NCI-H2107 treated with DMSO at 0.1 percent for 48 hours (cell line): ENCODE measurements at regions not wholly inside any gene's neighbourhood (a gene's known extent, or its start where the extent isn't known, plus 50 kb on each side); places are given as distances from the start of the nearest gene placed in this dataset.
A peak's percentile ranks its signal among the peaks of the same experiment; 100 is the strongest.

Experiments used
- DNase-seq: peaks from one replicate; lab custom pipeline; 2025; ENCODE audit not compliant: unreplicated experiment; lab: John Stamatoyannopoulos, UW

DNA sequence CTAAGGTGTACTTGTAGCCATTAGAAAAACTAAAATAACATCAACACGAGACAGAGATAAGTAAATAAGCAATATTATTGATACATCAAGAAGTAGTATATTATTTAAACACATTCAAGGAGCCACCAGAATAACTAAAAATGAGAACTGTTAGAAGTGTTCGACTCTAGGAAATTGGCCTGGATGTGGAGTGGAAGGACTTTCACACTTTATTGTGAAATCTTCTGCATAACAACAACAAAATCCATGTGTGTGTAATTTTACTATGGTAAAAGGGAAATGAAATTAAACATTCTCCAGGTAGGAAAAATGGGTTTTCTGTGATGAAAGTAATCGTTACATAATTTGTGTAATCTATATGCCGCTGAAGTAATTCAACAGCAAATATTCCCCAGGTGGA lies 96.3 kb upstream of the RNF152 start:
- DNase-seq, result no peak

DNA sequence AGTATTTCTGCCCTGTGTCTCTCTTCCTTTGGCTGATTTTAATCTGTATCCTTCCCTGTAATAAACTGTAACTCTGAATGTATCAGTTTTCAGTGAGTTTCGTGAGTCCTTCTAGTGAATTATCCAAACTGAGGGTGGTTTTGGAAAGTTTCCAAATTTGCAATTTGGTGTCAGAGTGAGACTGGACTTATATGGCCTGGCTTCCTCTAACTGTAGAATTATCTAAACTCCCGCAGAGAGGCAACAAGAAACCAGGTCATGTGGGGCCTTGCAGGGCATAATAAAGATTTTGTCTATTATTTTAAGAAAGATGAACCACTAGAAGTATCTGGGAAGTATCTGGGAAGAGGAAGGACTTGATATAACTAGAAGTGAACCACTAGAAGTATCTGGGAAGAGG lies 95.3 kb upstream of the RNF152 start:
- DNase-seq, result no peak

DNA sequence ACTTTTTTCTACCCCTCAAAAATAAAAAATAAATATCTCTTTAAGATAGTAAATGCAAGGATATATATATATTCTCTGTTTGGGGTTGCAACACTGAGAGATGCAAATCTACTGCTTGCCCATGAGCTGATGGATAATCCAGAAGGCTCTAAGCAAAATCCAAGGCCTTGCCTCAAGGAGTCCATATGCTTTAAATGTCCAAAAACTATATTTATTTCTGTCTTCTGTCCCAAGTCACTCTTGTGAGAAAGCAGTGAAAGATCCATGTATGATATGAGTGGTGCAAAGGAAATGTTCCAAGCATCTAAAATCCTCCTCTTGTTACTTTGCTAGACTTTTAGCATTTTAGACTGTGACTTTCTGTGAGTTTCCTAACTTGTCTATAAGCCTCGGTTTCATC lies 92.9 kb upstream of the RNF152 start:
- no peak for DNase-seq

DNA sequence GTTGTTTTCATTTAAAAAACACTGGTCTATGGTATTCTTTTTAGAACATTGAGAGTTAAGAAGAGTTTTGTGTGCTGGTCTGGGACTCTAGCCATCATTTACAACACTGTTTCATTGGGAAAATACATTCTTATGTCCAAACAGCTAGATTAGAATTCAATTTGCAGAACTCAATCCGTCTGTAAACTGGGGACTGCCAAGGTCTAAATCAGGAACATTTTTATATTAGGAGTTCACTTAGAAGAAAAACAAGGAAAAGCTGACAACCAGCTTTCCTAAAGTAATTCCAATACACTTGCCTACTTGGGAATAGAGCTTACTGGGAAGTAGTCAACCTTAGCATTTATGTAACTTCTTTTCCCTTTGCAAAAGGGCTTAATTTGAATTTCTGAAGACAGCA lies 91.5 kb upstream of the RNF152 start:
- DNase-seq, result no peak

DNA sequence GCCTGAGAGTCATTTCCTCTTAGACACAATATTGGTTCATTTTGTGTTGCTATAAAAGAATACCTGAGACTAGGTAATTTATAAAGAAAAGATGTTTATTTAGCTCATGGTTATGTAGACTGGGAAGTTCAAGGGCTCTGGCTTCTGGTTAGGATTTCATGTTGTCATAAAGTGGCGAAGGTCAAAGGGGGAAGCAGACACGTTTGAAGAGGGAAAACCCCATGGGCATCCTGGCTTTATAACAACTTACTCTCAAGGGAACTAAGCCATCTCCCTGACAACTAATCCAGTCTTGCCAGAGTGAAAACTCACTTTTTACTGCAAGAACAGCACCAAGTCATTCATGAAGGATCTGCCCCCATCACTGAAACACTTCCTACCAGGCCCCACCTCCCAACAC lies 89.7 kb upstream of the RNF152 start:
- no peak for DNase-seq

DNA sequence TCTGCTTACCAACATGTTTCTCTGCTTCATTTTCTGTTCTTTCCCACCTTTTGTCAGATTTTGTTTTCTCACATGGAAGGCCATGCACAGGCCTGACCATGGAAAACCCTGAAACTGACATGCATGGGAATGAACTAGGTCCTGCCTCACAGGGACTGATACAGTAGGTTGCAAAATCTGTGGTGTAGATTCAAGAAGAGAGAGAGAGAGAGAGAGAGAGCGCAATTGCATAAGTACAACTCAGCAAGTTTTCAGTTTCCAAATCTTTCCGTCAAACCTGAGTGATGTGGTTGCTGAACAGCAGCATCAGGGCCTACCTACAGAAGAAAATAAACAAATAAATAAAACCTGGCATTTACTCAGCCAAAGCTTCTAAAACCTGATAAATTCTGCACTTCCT lies 87.5 kb upstream of the RNF152 start:
- DNase-seq, result no peak

DNA sequence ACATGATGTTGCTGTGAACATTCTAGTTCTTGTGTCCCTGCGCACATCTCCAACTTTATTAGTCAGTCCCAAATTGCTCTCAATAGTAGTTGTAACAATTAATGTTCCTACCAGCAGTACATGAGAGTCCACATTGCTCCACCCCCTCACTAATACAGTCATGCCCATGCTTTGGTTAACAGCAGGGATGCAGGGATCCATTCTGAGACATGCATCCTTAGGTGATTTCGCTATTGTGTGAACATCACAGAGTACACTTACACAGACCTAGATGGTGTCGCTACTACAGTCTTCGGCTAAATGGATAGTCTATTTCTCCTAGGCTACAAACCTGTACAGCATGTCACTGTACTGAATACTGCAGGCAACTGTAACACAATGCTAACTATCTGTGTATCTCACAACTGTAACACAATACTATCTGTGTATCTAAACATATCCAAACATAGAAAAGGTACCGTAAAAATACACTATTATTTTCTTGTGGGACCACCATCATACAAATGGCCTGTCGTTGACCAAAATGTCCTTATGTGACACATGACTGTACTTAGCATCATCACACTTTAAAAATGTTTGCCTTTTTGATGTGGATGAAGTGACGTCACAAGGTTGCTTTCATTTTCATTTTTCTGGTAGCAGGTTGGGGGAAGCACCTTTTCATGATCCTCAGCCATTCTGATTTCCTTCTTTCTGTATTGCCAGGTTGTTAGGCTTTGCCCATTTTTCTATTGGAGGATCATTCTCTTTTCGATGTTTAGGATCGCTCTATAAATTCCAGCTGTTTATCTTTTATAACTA lies 82.9 kb upstream of the RNF152 start:
- no peak for DNase-seq

DNA sequence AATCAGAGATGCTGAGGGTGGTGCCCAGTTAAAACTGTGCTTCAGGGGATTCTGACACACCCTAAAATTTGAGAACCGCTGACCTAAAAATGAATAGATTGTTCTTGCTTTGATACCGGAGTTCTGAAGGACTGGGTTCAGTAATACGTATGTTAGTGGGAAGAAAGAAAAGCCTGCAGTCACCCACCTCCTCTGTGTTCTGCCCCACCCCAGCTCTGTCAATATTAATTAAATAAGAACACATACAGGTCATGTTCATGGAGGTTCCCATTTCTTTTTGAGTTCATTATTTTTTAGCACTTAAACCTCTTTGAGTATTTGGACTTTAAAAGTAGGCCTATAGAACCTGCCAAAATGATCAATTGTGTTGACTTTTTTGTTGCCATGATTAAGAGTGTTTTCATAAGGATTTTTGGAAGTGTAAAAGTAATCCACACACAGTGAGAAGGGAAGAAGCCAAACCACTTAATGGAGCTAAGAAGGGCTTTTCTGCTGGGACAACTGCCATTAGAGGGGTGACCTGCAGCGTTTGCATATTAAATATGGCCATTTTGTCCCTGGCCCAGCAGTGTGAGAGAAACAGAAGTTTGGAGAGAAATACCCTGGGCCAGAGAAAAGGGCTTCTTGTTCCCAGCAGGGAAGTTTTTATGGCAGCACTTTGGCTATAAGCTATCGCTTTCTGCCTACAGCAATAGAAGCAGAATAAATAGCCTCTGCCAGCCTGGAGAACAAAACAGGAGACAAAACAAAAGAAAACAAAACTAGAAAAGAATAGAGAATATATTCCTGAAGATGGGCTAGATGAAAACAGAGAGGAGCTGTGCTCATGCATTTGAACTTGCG lies 80.7 kb upstream of the RNF152 start:
- peak; percentile 64 for DNase-seq

DNA sequence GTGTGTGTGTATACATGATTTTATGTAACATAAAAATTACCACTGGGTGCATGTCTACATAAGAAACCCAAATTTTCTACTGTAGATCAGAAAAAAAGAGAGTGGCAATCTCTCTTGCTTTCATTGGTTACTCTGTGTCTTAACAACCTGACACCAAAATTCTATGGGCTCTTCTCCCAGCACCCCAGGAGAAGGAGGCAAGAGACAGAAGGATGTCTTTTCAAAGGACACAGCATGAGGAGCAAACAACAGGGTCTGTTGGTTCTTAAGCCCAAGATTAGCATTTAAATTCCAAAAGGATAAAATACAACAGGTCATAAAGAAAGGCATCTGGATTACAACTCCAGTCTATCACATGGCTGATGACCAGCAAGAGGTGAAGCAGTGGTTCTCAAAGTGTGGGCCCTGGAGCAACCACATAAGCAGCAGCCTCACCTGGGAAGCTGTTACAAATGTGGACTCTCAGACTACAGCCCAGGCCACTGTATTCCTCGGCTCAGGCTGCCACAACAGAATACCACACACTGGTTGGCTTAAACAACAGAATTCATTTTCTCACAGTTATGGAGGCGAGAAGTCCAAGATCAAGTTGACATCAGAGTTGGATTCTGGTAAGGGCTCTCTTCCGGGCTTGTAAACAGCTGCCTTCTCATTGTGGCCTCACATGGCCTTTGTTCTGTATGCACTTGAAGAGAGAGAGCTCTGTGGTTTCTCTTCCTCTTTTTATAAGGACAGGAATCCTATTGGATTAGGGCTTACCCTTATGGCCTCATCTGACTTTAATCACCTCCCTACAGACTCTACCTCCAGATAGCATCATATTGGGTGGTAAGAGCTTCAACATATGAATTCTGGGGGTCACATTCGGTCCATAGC lies 79.8 kb upstream of the RNF152 start:
- DNase-seq, result peak; percentile 94

DNA sequence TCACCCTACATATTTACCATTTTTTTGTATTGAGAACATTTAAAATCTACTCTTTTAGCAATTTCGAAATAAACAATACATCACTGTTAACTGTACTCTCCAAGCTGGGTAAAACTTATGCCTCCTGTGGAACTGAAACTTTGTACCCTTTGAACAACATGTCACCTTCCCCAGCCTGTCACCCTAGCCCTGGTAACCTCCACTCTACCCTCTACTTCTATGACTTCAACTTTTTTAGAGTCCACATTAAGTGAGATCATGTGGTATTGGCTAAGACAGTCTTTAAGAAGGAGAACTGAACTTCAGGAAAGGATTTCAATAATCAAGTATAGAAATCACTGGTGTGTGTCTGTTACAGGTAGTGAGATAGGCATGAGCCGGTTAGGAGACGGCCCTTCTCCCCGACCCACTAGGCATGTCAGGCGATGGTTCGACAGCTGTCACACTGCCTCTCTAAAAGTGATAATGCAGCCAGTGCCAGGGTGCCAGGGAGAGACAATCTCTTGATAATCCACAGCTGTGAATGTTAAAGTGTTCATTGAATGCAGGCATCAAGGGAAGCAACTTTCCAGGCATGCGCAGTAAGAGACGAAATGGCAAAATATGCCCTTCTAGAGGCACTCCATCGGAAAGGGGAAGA lies 74.6 kb upstream of the RNF152 start:
- no peak for DNase-seq

DNA sequence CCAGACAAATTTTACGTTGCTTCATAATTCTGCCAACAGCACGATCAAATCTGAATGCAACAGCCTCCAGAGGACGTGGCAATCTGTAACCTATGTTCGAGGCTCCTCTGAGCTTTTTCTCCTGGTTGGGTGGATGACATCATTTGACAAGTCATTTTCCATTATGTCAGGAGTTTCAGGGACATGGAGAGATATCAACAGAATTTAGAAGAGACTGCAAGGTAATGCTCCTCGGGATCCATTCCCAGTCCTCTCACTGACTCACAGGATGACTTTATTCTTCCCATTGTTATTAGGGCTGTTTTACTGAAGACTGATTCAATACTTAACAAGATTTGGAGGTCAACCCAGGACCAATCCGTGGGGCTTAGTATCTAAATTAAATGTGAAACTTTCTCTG lies 72.5 kb upstream of the RNF152 start:
- DNase-seq, result no peak

DNA sequence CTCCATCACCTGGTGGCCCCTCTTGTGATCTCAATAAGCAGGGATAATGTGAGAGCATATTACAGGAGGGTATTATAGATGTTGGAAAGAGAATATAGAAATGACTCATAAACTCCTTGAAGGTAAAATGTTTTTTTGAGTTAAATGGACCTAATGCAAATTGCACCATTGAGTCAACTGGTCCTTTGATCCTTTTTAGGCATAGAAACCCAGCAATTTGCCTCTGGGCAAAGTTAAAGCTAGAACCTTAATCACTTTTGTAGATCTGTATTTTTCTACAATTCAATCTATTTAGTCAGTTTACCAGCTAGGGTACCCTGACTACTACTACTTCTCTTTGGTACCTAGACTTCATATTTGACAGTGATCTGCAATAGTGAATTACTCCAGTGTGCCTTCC lies 71.8 kb upstream of the RNF152 start:
- no peak for DNase-seq

DNA sequence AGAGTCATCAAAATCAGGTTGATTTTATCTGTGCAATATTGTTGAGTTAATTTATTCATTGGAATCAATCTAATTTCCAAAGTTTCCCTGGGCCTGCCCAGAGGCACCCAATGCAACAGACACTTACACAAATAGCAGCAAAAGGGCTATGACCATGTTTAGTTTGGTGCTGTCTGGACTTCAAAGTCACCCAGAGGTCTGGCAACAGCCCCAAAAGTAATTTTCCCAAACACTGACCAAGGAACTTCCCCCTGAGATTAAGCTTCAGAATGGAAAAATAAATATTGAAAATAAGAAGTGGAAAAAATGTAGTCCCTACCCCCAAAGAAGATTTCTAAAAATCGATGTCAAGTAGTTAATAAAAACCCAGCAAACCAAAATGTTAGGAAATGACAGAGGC lies 70.9 kb upstream of the RNF152 start:
- no peak for DNase-seq

DNA sequence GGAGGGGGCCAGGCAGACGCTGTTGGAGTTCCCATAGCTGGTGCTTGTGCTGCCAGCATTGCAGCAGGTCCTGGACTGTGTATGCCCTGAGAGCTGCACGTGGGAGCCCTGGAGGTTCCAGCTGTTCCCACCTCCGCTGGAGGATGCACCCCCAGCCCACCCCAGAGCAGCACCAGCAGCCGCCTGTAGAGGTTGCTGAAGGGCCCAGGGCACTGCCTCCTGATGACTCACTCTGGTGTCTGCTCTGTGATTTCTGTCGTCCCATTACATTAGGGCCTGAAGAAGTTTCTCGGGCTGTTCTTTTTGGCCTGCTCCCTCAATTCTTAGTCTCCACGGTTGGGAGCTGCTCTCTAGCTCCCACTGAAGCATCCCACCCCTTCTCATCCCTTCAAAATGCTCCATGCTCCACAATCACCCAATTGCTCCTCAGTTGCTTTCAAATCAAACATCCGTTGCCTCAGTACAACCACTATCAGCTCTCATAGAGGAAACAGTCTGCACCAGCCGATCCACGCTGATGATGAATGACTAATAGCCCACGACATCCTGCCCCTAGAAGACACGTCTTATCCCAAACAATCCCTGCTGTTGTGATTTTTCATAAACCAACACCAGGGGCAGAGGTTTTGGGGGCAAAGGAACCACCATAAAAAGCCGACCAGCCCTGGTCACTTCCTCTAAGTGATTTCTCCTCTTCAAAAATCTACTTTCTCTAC lies 65.2 kb upstream of the RNF152 start:
- DNase-seq, result no peak

DNA sequence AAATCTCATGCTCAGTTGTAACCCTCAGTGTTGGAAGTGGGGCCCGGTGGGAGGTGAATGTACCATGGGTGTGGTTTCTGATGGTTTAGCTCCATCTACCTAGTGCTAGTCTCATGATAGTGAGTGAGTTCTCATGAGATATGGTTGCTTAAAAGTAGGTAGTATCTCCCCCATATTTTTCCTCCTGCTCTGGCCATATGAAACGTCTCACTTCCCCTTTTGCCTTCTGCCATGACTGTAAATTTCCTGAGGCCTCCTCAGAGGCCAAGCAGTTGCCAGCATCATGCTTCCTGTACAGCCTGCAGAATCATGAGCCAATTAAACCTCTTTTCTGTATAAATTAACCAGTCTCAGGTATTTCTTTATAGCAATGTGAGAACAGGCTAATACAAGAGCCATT lies 62.8 kb upstream of the RNF152 start:
- no peak for DNase-seq

DNA sequence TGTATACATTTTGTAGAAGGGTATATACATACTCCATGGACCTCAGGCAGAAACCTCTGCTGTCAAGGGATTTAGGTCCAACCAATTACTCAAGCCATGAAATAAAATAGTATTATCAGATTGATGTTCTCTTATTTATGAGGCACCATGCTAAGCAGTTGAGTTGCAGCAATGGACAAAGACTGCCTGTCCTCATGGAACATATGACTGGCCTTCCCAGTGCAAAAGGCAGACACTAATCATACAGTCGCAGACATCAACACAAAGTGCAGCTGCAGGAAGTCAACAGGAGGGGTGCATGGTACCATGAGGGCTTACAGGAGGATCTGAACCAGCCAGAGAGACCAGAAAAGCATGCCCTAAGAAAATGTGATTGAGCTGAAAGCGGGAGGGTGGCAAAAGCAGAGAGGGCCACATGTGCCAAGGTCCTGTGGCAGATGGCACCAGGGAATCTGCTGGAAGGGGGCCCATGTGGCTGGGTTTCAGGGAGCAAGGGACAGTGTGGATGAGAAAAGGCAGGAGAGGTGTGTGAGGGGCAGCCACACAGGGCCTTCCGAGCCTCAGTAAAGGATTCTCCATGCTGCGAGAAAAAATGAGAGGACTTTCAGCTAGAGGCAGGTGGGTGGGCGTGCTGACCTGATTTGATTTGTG lies 61.4 kb upstream of the RNF152 start:
- DNase-seq, result no peak

DNA sequence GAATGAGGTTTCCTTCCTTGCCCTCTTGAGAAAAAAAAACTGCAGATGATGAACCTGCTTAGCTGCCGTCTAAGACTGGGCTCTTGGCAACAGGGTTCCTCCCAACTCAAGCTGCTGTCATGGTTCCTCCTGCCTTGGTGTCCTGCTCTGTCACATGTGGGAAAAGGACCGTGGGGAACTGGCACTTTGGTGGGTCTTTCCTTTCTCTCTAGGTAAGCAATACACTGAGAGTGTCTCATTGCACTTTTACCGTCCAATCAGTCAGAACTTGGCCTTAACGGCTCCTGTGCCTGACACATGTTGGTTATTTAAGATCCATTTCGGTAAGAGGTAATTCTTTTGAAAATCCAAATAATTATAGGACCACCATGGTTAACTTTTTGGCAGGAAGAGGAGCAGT lies 60.8 kb upstream of the RNF152 start:
- no peak for DNase-seq

DNA sequence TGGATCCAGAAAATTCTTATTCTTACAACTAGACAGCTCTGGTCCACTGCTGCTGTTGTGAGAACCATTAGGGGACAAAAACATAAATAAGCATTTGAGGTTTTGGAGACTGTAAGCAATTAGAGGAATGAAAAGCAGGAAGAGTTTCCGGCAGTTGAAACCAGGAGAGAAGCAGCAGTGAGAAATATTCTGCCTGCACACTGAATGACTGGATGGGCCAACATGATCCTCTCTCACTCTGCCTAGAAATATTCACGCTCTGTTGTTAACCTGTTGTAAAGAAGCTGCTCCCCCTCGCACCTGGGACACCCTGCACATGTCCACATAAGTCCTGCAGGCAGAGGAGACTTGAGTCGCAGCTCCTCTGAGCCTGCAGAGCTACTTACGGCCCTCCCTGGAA lies 60.4 kb upstream of the RNF152 start:
- no peak for DNase-seq

DNA sequence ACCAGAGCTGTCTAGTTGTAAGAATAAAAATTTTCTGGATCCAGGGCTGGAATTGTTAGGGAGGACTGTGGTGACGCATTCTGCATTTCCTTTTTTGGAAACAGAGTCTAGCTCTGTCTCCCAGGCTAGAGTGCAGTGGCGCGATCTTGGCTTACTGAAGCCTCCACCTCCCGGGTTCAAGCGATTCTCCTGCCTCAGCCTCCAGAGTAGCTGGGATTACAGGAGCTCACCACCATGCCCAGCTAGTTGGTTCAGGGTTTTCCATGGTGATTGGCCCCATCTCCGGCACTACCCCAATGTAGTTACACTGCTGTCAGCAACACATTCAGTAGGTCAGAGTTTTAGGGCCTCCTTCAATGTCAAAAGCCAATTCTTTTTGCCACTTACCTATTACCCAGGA lies 58.6 kb upstream of the RNF152 start:
- DNase-seq, result no peak

DNA sequence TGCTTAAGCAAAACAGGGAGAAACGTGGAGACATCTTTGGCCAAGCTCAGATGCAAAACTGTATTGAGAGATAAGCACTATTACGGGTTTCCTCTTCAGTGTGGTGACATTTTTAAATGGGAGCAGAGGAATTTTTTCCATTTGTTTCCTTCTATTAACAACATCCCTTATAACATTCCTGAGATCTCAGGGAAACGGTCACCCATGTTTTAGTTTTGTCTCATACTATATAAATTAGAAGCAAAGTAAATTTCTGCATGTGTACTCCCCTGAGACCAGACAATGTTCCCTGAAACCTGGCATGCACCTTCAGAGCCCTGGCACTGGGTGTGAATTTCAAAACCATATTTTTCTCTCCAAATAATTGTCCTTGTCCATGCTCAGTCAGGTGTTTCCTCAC lies 57.6 kb upstream of the RNF152 start:
- no peak for DNase-seq
